PC-3 (cell line): ENCODE measurements at regions not wholly inside any gene's neighbourhood (a gene's known extent, or its start where the extent isn't known, plus 50 kb on each side); places are given as distances from the start of the nearest gene placed in this dataset.

Experiments
- CTCF ChIP-seq: fragments of 300-600 bp; sonication (generic); conservative IDR thresholded peaks from 2 replicates; pipeline ENCODE4 v1.5.1; 2017; ENCODE audit warnings: antibody characterized with exemption, low read depth, mild to moderate bottlenecking, low read length
- EZH2 ChIP-seq: fragments of 300-600 bp; sonication (generic); IDR thresholded peaks from one replicate; pipeline ENCODE4 v1.6.1; 2017; ENCODE audit warnings: antibody characterized with exemption, mild to moderate bottlenecking, low read length; ENCODE audit not compliant: unreplicated experiment
- EZH2phosphoT487 ChIP-seq: fragments of 300-600 bp; sonication (generic); IDR thresholded peaks from 2 replicates; pipeline ENCODE4 v1.6.1; 2018; ENCODE audit warnings: mild to moderate bottlenecking, antibody characterized with exemption, low read length, borderline replicate concordance

GRCh38 chr10:64726466-64726865 lies 1205.3 kb downstream of the REEP3 start:
- TF ChIP-seq CTCF (no peak), EZH2 (no peak), EZH2phosphoT487 (no peak)
